Transverse colon (tissue), 4 donors: ENCODE measurements at regions not wholly inside any gene's neighbourhood (a gene's known extent, or its start where the extent isn't known, plus 50 kb on each side); places are given as distances from the start of the nearest gene placed in this dataset.

Experiments used
- DNase-seq: peaks from one replicate; pipeline ENCODE4 v3.0.0-alpha.2; 2019
- H3K27ac ChIP-seq, 4 donors: fragments of 200-600 bp; sonication (generic); 2 replicates each; pipeline ENCODE4 v1.5.1; 2016 to 2018; ENCODE audit warnings: inconsistent platforms in 4 of 4
- H3K27me3 ChIP-seq: fragments of 200-600 bp; sonication (generic); 2 replicates; pipeline ENCODE4 v1.5.1; 2017; ENCODE audit warnings: inconsistent platforms
- H3K36me3 ChIP-seq, 4 donors: fragments of 200-600 bp; sonication (generic); 2 replicates each; pipeline ENCODE4 v1.5.1; 2017 to 2019; ENCODE audit warnings: inconsistent platforms in 4 of 4
- H3K4me1 ChIP-seq, 4 donors: fragments of 200-600 bp; sonication (generic); 2 replicates each; pipeline ENCODE4 v1.5.1; 2017 to 2020; ENCODE audit warnings: inconsistent platforms in 4 of 4
- H3K4me3 ChIP-seq, 4 donors: fragments of 200-600 bp; sonication (generic); 1 replicate in 1 of 4; 2 replicates in 3 of 4; pipeline versions ENCODE4 v1.5.1 to v1.6.1; 2017 to 2019; ENCODE audit warnings: inconsistent platforms in 4 of 4
- H3K9me3 ChIP-seq, 2 donors: fragments of 200-600 bp; sonication (generic); 2 replicates each; pipeline ENCODE4 v1.5.1; 2017 to 2019; ENCODE audit warnings: inconsistent platforms in 2 of 2
- CTCF ChIP-seq, 5 experiments: fragments of 200-600 bp in 3 of 5; fragments of 450-650 bp in 2 of 5; sonication (generic) in 3 of 5; IDR thresholded peaks; 1 replicate in 2 of 5; 2 replicates in 3 of 5; pipeline ENCODE4 v1.5.1; 2016 to 2017; ENCODE audit warnings: antibody characterized with exemption in 5 of 5, inconsistent platforms in 3 of 5, mild to moderate bottlenecking in 2 of 5, moderate library complexity in 1 of 5
- EP300 ChIP-seq: sonication (generic); formaldehyde crosslinking; IDR thresholded peaks from one replicate; pipeline ENCODE4 v1.6.1; 2017; ENCODE audit warnings: antibody characterized with exemption, low read depth
- POLR2A ChIP-seq: fragments of 450-650 bp; IDR thresholded peaks from one replicate; pipeline ENCODE4 v1.6.1; 2016; ENCODE audit warnings: antibody characterized with exemption, mild to moderate bottlenecking, moderate library complexity
- POLR2AphosphoS5 ChIP-seq, 3 donors: sonication (generic); formaldehyde crosslinking; IDR thresholded peaks; one replicate each; pipeline ENCODE4 v1.6.1; 2016; ENCODE audit warnings: antibody characterized with exemption in 3 of 3
- WGBS, 2 donors: methylation state at CpG; one replicate each; pipeline ENCODE4 v1.1.5; 2018; ENCODE audit warnings: low coverage in 1 of 2; 5-methylcytosine and 5-hydroxymethylcytosine counted together
- in situ Hi-C, 4 donors: fragments of 200-750 bp; cut with MboI; loops; one replicate each; pipeline versions ENCODE4 v1.15.0 to v1.15.1; 2017; ENCODE audit warnings: low sequenced_read_pairs in 3 of 4, low pct_ligation_motif_present in 1 of 4, low pct_unique_long_range_greater_than_20kb in 1 of 4
- intact Hi-C: fragments of 100-400 bp; cut with DNase I; formaldehyde crosslinking; loops from one replicate; pipeline ENCODE4 v1.15.1; 2023; ENCODE audit warnings: low total_unique reads

DNA sequence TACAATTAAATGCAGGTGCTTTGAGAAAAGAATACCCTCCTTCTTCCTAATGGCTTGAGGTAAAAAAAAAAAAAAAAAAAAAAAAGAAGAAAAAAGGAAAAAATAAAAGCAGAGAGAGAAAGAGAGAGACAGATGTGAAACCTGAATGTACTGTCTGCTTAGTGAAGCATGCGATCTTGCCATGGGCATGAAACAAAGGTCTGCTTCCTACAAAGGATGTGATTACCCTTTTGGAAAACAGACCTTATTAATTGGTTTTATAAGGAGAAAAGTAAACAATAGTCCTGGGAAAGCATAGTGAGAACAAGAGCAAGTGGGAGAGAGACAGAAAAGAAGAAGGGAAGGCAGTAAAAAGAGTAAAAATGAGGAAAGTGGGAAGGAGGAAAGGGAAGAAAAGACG lies 526.1 kb upstream of the PABPC4L start:
- H3K9me3 ChIP-seq, result no peaks in the 10 kb centered on the region
- no peak for TF ChIP-seq CTCF (IDR thresholded peaks at IDR 0.05)
- no peak for TF ChIP-seq POLR2AphosphoS5 (IDR thresholded peaks at IDR 0.05)
- TF ChIP-seq EP300, result no peak
- TF ChIP-seq POLR2A, result no peak
- WGBS, 2 donors, result 68 to 88% methylated on average over 2 of the region's 2 CpGs
- H3K36me3 ChIP-seq, result no peaks in the 10 kb centered on the region
- DNase-seq, result no peak
- intact Hi-C loops (no loop called here), in situ Hi-C loops (no loop called here)
- H3K27ac ChIP-seq, result no peak overlapping the region
- no peaks in the 10 kb centered on the region for H3K27me3 ChIP-seq
- no peaks in the 10 kb centered on the region for H3K4me1 ChIP-seq
- H3K4me3 ChIP-seq, result no peak overlapping the region

GRCh38 chr4:134722306-134722705 lies 520.7 kb upstream of the PABPC4L start:
- Histone ChIP-seq H3K27ac (no peak overlapping the region), H3K4me1 (no peaks in the 10 kb centered on the region), H3K4me3 (no peak overlapping the region), H3K36me3 (no peaks in the 10 kb centered on the region), H3K27me3 (no peaks in the 10 kb centered on the region), H3K9me3 (no peaks in the 10 kb centered on the region)
- no peak for DNase-seq
- 75 to 100% methylated on average over 1 of the region's 1 CpG for WGBS, 2 donors
- in situ Hi-C loops, result no loop called here
- no peak for TF ChIP-seq POLR2A
- no peak for TF ChIP-seq EP300
- TF ChIP-seq POLR2AphosphoS5 (IDR thresholded peaks at IDR 0.05), result no peak
- TF ChIP-seq CTCF (IDR thresholded peaks at IDR 0.05), result no peak
- intact Hi-C loops, result no loop called here

DNA sequence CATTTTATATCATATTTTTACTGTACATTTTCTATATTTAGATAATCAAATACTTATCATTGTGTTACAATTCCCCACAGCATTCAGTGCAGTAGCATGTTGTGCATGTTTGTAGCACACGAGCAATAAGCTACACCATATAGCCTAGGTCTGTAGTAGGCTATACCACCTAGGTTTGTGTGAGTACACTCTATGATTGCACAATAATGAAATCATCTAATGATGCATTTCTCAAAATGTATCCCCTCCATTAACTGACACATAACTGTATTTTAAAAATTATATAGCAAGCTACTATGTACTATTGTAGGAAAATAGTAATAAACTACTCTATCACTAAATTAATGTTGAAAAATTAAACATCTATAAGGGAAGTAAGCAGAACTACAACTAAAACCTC lies 518.4 kb upstream of the PABPC4L start:
- no peaks in the 10 kb centered on the region for H3K9me3 ChIP-seq
- no peak for DNase-seq
- no peaks in the 10 kb centered on the region for H3K4me1 ChIP-seq
- in situ Hi-C loops (no loop called here), intact Hi-C loops (no loop called here)
- TF ChIP-seq POLR2A (no peak), EP300 (no peak), POLR2AphosphoS5 (IDR thresholded peaks at IDR 0.05) (no peak), CTCF (IDR thresholded peaks at IDR 0.05) (no peak)
- H3K27ac ChIP-seq, result no peak overlapping the region
- 74 to 89% methylated on average over 1 of the region's 1 CpG for WGBS, 2 donors
- H3K4me3 ChIP-seq, result no peak overlapping the region
- no peaks in the 10 kb centered on the region for H3K36me3 ChIP-seq
- H3K27me3 ChIP-seq, result no peaks in the 10 kb centered on the region

GRCh38 chr4:134708616-134709015 lies 507.0 kb upstream of the PABPC4L start:
- H3K36me3 ChIP-seq, result no peaks in the 10 kb centered on the region
- DNase-seq, result no peak
- TF ChIP-seq CTCF (IDR thresholded peaks at IDR 0.05) (no peak), POLR2AphosphoS5 (IDR thresholded peaks at IDR 0.05) (no peak), POLR2A (no peak), EP300 (no peak)
- no peaks in the 10 kb centered on the region for H3K27me3 ChIP-seq
- H3K9me3 ChIP-seq, result no peaks in the 10 kb centered on the region
- H3K4me1 ChIP-seq, result no peaks in the 10 kb centered on the region
- intact Hi-C loops (no loop called here), in situ Hi-C loops (no loop called here)
- no peak overlapping the region for H3K4me3 ChIP-seq
- no peak overlapping the region for H3K27ac ChIP-seq
